Vagina (tissue), 2 donors: ENCODE measurements at regions not wholly inside any gene's neighbourhood (a gene's known extent, or its start where the extent isn't known, plus 50 kb on each side); places are given as distances from the start of the nearest gene placed in this dataset.

Source experiments
- CTCF ChIP-seq, 3 experiments: fragments of 450-650 bp in 2 of 3; fragments of 200-600 bp in 1 of 3; sonication (generic) in 1 of 3; IDR thresholded peaks; one replicate each; pipeline ENCODE4 v1.5.1; 2017 to 2019; ENCODE audit warnings: antibody characterized with exemption in 3 of 3, mild to moderate bottlenecking in 2 of 3, moderate library complexity in 2 of 3
- POLR2A ChIP-seq, 2 donors: fragments of 450-650 bp; IDR thresholded peaks; one replicate each; pipeline ENCODE4 v1.6.1; 2017; ENCODE audit warnings: antibody characterized with exemption in 2 of 2, mild to moderate bottlenecking in 2 of 2, moderate library complexity in 2 of 2
- POLR2AphosphoS5 ChIP-seq, 2 donors: sonication (generic); formaldehyde crosslinking; IDR thresholded peaks; one replicate each; pipeline ENCODE4 v1.9.0; 2017; ENCODE audit warnings: antibody characterized with exemption in 2 of 2, mild to moderate bottlenecking in 2 of 2, low read depth in 1 of 2; ENCODE audit not compliant: insufficient read depth in 1 of 2

- no peak for TF ChIP-seq POLR2A (IDR thresholded peaks at IDR 0.05)
- TF ChIP-seq CTCF (IDR thresholded peaks at IDR 0.05): no peak
- no peak for TF ChIP-seq POLR2AphosphoS5 (IDR thresholded peaks at IDR 0.05; ENCODE audit: insufficient read depth in 1 of 2, low read depth in 1 of 2)
These were observed 237.3 kb downstream of the SHOX2 start for GRCh38 chr3:157868946-157869345.
